HG02798 (cell line): ENCODE measurements at regions not wholly inside any gene's neighbourhood (a gene's known extent, or its start where the extent isn't known, plus 50 kb on each side); places are given as distances from the start of the nearest gene placed in this dataset.
"Not testable (repeated sequence)": the region's sequence is repeated elsewhere in the genome, so short reads cannot be mapped to it uniquely, and the experiment has no call there.

Experiments used
- ATAC-seq: cut with Tn5 transposase; IDR thresholded peaks from one replicate; pipeline ENCODE4 v1.9.1; 2021; ENCODE audit warnings: mild to moderate bottlenecking; ENCODE audit not compliant: unreplicated experiment, poor library complexity

- ATAC-seq = no peak
Measured at GRCh38 chr2:20499387-20499786, 52.5 kb downstream of the RHOB start.

GRCh38 chr2:20501974-20502373, 55.1 kb downstream of the RHOB start:
- ATAC-seq = no peak

- not testable (repeated sequence) for ATAC-seq
Measured at GRCh38 chr2:20502496-20502895, 55.6 kb downstream of the RHOB start.

DNA sequence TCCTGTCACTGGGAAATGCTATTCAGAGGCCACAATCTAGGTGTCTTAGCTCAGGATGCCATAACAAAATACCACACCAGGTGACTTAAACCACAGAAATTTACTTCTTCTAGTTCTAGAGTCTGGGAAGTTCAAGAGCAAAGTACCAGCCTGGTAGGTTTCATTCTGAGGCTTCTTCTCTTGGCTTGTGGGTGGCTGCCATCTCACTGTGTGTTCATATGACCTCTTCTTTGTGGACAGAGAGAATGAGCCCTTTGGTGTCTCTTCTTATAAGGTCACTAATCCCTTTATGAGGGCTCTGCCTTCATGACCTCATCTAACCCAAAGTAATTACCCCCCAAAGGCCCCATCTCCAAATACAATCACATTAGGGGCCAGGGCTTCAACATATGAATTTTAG, 57.3 kb downstream of the RHOB start:
- no peak for ATAC-seq

GRCh38 chr2:20506201-20506685, 59.4 kb downstream of the RHOB start:
- no peak for ATAC-seq

DNA sequence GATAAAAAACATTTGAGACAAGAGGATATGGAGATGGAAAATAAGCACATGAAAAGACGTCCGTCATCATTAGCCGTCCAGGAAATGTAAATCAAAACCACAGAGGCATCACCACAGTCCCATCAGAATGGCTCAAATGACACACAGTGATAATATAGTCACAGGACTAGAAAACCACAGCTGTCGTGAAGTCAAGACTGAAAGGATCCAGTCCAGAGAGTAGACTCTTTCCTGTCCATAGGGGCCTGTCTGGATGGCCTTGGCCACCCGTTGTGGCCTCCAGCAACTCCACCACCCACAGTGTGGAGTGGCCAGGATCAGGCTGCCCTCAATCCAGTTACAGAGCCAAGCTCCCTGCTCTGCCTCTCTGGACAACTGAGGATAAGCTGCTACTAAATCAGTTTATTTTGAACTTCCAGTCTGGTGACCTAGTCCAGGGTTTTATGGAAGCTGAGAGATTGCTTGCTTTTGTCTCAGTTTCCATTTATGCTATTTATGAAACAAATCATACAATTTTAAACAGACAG, 60.4 kb downstream of the RHOB start:
- peak; percentile 98 for ATAC-seq

DNA sequence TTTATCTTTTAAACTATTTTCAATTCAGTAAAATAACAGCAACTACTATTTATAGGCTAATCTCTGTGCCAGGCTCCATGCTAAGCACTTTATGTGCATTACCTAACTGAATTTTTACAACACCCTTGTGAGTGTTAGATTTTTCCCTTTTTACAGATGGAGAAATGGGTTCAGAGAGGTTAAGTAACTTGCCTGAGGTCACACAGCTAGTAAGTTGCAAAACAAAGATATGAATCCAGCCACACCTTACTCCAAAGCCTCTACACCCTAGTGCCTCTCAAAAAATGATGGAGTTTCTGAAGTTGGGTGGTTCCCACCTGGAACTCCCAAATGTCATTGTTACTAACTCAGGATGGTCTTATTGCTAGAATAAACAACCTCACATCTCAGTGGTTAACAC, 60.8 kb downstream of the RHOB start:
- no peak for ATAC-seq

DNA sequence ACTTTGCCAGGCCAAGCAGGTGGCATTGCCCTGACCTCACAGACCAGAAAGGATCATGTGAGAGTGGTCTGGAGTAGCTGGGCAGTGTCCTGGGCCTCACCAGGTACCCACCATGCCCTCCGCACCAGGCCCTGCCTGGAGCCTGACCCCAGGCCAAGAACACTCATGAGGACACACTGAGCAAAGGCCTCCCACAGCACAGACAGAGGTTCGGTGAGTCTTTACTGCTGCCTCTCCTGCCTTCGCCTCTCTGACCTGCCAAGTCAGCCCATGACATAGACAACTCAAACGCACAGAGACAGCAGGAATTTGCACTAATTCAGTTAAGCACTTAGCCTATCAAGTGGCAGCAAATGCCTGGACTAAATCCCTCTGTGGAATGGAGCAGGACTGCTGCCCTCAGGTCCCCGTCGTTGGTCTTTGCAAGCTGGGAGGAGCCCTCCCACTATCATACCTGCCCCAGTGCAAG, 62.5 kb downstream of the RHOB start:
- ATAC-seq = no peak

DNA sequence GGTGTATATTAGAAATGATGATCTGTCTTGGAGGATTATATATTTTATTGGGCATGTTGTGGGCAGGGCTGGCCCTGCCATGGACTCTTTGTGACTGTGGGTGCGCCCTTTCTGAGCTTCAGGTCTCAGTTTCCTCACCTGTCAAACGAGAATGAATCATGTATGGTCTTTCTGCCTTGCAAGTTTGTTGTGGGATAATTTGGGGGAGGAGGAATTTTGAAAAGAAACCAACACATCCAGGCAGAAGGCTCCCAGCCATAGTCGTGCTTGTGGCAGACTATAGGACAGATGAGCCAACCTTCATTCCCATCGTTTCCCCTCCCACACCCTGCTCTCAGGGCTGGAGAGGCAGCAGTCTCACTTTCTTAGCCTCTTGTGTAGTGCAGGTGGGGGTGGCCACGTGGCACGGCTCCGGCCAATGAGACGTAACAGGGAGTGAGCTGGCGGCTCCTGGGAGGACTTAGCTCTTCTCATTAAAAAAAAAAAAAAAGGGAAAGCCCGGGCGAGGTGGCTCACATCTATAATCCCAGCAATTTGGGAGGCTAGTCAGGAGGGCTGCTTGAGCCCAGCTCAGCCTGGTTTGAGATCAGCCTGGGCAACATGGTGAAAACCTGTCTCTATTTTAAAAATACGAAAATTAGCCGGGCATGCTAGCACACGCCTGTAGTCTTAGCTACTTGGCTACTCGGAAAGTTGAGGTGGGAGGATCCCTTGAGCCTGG, 63.1 kb downstream of the RHOB start:
- ATAC-seq = no peak

GRCh38 chr2:20511130-20511529, 64.3 kb downstream of the RHOB start:
- no peak for ATAC-seq

- no peak for ATAC-seq
Measured at GRCh38 chr2:20512061-20512605, 65.3 kb downstream of the RHOB start.

DNA sequence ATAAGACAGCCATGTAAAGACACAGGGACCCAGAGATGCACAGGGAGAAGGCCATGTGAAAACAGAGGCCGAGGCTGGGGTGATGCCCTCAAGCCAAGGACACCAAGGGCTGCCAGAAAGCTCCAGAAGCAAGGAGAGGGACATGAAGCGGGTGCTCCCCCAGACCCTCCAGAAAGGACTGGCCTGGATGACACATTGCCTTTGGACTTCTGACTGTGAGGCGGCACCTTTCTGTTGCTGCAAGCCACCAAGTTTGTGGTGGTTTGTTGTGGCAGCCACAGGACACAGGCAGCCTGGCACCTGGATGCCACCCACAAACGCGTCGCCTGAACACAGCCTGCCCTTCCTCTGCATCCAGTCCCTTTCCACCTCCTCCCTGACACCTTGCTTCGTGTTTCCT, 67.1 kb downstream of the RHOB start:
- no peak for ATAC-seq

DNA sequence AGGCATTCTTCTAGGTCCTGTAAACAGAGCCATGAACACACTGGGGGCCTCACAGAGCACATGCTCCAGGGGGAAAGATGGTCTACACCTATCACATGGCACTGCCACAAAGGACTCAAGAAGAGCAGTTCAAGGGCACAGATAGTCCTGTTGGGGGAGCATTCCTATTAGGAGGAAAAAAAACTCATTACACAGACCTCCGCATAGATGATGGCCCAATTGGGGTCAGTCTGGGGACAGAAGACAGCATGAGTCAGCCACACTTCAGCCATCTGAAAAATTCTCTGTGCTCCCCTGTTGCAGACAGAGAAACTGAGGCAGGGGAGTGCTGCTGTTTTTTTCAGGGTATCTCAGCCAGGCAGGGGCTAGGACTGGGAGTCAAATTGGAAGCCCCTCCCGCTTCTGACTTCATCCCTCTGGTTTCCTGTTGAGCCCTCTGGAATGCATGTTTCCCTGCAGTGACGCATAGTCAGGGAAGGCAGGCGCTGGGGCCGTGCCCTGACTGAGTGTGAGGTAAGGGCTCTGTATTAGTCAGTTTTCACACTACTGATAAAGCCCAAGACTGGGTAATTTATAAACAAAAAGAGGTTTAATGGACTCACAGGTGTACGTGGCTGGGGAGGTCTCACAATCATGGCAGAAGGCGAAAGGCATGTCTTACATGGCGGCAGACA, 67.9 kb downstream of the RHOB start:
- no peak for ATAC-seq

DNA sequence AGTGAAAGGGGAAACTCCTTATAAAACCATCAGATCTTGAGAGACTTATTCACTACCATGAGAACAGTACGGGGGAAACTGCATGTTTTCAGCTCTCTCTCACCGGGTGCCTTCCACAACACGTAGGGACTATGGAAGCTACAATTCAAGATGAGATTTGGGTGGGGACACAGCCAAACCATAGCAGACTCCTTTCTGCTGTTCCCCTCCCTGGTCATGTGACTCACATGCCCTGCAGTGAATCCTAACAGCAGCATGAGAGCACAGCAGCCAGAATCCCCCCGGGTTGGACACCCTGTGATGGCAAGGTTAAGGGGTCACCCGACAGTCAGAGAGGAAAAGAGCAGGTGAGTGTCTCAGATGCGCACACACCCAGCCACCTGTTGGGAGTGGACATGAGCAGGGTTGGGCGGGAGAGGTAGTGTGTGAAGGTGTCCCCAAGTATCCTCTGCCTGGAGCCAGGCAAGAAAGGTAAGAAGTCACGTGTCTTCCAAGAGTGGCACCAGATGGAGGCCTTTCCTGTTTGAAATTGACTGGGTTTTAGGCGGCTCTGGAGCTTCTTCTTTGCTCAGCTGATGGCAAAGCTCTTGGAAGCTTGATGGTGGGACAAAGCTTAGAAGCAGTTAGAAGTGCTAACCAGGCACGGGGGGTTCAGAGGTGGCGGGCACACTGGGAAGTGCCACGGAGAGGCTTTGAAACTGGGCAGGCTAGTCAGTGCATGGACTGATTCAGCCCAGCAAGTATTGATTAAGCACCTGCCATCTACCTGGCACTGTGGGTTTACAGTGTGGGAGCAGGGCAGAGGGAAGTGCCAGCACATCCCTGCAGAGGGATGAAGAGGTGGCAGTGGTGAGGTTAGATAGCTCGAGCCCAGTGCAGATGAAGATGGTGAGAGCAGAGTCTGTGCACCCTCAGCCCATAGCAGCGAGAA, 68.7 kb downstream of the RHOB start:
- ATAC-seq = no peak

GRCh38 chr2:20516291-20516645, 69.4 kb downstream of the RHOB start:
- ATAC-seq = no peak

DNA sequence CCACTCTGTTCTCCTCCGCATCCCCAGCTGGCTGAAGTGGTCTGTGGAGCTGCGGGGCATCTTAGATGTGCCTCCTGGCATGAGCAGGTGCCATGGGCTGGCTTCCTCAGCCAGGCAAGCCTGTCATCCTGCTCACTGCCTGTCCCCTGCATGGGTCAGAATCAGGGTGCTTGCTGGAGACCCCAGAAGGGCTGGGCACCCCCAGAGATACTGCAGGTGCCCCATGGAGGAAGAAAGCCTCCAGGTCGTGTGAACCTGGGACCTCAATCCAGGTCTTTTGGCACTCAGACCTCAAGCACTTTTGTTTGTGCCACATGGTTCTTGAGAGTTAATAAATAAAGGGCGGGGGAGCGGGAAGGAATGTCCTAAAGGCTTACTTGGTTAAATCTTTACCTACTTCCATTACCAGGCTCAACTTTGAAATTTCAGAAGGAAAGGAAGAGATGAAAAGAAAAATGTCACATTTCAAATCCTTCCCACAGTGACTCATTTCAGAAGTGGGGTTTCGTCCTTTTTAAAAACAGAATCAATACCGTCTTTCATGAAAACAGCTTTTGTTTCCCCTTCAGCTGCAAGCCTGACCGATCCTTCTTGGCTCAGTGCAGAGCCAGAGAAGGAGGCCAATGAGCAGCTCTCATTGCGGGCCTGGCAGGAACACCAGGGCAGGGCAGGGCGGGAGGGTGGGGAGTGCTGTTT, 69.9 kb downstream of the RHOB start:
- peak; percentile 92 for ATAC-seq

DNA sequence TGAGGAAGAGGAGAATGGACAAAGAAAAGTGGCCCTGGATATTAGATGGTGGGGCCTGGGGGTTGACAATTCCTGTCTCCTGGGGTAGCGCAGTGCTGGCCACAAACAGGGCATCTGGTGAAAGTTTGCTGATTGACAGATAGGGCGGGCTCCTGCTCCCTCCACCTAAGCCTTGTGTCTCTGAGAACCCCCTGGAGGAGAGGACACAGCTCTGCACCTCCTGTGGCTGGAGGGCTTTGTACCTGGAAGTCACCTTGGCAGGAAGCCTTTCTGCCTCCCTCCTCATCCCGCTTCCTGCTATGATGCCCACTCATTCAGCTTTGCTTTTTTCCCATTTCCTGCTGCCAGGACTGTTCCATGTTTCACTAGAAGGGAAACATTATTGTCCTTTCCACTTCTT, 72.4 kb downstream of the RHOB start:
- no peak for ATAC-seq

DNA sequence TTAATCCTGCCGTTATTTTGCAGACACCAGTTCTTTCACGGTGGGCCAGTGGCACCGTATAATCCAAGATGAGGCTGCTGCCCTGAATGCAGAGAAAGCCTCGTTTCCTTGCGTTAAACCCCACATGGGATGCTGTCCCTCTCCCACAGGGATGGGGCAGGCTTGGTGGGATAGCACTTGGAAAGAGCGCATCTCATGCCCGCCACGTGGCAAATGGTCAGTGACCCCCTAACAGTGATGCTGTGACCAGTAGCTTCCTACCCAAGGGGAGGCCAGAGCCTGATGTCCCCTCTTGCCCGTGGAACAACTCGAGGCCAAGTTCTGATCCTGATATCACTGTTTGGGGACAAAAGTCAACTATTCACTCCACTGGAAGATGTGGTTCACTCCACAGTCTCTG, 73.3 kb downstream of the RHOB start:
- ATAC-seq = no peak

- no peak for ATAC-seq
Measured at GRCh38 chr2:20521193-20521592, 74.3 kb downstream of the RHOB start.

GRCh38 chr2:20521682-20522189, 74.9 kb downstream of the RHOB start:
- ATAC-seq = no peak
